Activated B cell treated with CpG ODN at 0.5 μM for 24 hours (primary cell): ENCODE measurements at regions not wholly inside any gene's neighbourhood (a gene's known extent, or its start where the extent isn't known, plus 50 kb on each side); places are given as distances from the start of the nearest gene placed in this dataset.

Experiments used
- ATAC-seq: fragments of 200-7000 bp; cut with Tn5 transposase; one replicate; pipeline ENCODE4 v1.10.0; 2021; ENCODE audit warnings: low read depth, mild to moderate bottlenecking, moderate library complexity
- CTCF ChIA-PET: fragments of 350-600 bp; sonication (Branson Sonifier 250); formaldehyde crosslinking; loops from one replicate; lab custom pipeline; 2021; ENCODE audit warnings: antibody characterized with exemption; lab: Charles Lee
- POLR2A ChIA-PET: fragments of 350-600 bp; sonication (Branson Sonifier 250); formaldehyde crosslinking; loops from one replicate; lab custom pipeline; 2021; ENCODE audit warnings: antibody characterized with exemption; lab: Charles Lee
- DNase-seq: peaks from one replicate; pipeline ENCODE4 v3.0.0; 2022
- H3K27ac Mint-ChIP-seq: one replicate; pipeline ENCODE4 v1.8.0; 2020; ENCODE audit warnings: mixed read lengths
- H3K27me3 Mint-ChIP-seq: one replicate; pipeline ENCODE4 v1.8.0; 2021; ENCODE audit warnings: mixed read lengths
- H3K36me3 Mint-ChIP-seq: one replicate; pipeline ENCODE4 v1.8.0; 2021; ENCODE audit warnings: low read depth, mixed read lengths
- H3K4me1 Mint-ChIP-seq: one replicate; pipeline ENCODE4 v1.8.0; 2021; ENCODE audit warnings: mixed read lengths
- H3K4me3 Mint-ChIP-seq: one replicate; pipeline ENCODE4 v1.8.0; 2020; ENCODE audit warnings: mild to moderate bottlenecking, mixed read lengths
- H3K9me3 Mint-ChIP-seq: one replicate; pipeline ENCODE4 v1.8.0; 2020; ENCODE audit warnings: mixed read lengths
- intact Hi-C: fragments of 100-400 bp; cut with micrococcal nuclease; formaldehyde crosslinking; loops from one replicate; pipeline ENCODE4 v1.15.1; 2024
- TF ChIP-seq, protein P1 (sequence below): fragments of 200-600 bp; IDR thresholded peaks from one replicate; pipeline ENCODE4 v1.8.0; 2022; ENCODE audit warnings: antibody characterized with exemption, mild to moderate bottlenecking

- H3K4me3 Mint-ChIP-seq, result no peak overlapping the region
- ATAC-seq, result no peak
- ChIA-PET POLR2A (no interaction called here), CTCF (no interaction called here)
- TF ChIP-seq, protein P1, sequence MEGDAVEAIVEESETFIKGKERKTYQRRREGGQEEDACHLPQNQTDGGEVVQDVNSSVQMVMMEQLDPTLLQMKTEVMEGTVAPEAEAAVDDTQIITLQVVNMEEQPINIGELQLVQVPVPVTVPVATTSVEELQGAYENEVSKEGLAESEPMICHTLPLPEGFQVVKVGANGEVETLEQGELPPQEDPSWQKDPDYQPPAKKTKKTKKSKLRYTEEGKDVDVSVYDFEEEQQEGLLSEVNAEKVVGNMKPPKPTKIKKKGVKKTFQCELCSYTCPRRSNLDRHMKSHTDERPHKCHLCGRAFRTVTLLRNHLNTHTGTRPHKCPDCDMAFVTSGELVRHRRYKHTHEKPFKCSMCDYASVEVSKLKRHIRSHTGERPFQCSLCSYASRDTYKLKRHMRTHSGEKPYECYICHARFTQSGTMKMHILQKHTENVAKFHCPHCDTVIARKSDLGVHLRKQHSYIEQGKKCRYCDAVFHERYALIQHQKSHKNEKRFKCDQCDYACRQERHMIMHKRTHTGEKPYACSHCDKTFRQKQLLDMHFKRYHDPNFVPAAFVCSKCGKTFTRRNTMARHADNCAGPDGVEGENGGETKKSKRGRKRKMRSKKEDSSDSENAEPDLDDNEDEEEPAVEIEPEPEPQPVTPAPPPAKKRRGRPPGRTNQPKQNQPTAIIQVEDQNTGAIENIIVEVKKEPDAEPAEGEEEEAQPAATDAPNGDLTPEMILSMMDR, result no peak
- no peaks in the 10 kb centered on the region for H3K27me3 Mint-ChIP-seq
- peaks cover 2% of the 10 kb centered on the region for H3K9me3 Mint-ChIP-seq
- intact Hi-C loops, result no loop called here
- H3K27ac Mint-ChIP-seq, result no peak overlapping the region
- DNase-seq, result no peak
- no peaks in the 10 kb centered on the region for H3K36me3 Mint-ChIP-seq
- no peaks in the 10 kb centered on the region for H3K4me1 Mint-ChIP-seq
These were observed 1520.6 kb upstream of the CADM2 start for GRCh38 chr3:83438188-83438587.

- ChIA-PET POLR2A (no interaction called here), CTCF (no interaction called here)
- H3K27me3 Mint-ChIP-seq, result no peaks in the 10 kb centered on the region
- ATAC-seq (no peak), DNase-seq (no peak)
- intact Hi-C loops, result no loop called here
- TF ChIP-seq, protein P1, result no peak
- peaks cover 3% of the 10 kb centered on the region for H3K9me3 Mint-ChIP-seq
- no peak overlapping the region for H3K27ac Mint-ChIP-seq
- no peaks in the 10 kb centered on the region for H3K4me1 Mint-ChIP-seq
- H3K4me3 Mint-ChIP-seq, result no peak overlapping the region
- no peaks in the 10 kb centered on the region for H3K36me3 Mint-ChIP-seq
These were observed 1505.7 kb upstream of the CADM2 start for GRCh38 chr3:83453056-83453455.

- peaks cover 3% of the 10 kb centered on the region for H3K9me3 Mint-ChIP-seq
- DNase-seq (no peak), ATAC-seq (no peak)
- no peaks in the 10 kb centered on the region for H3K4me1 Mint-ChIP-seq
- H3K36me3 Mint-ChIP-seq, result no peaks in the 10 kb centered on the region
- TF ChIP-seq, protein P1, result no peak
- no peak overlapping the region for H3K27ac Mint-ChIP-seq
- ChIA-PET POLR2A (no interaction called here), CTCF (no interaction called here)
- no peak overlapping the region for H3K4me3 Mint-ChIP-seq
- intact Hi-C loops, result no loop called here
- H3K27me3 Mint-ChIP-seq, result no peaks in the 10 kb centered on the region
These were observed 1504.4 kb upstream of the CADM2 start for GRCh38 chr3:83454353-83454752.

DNA sequence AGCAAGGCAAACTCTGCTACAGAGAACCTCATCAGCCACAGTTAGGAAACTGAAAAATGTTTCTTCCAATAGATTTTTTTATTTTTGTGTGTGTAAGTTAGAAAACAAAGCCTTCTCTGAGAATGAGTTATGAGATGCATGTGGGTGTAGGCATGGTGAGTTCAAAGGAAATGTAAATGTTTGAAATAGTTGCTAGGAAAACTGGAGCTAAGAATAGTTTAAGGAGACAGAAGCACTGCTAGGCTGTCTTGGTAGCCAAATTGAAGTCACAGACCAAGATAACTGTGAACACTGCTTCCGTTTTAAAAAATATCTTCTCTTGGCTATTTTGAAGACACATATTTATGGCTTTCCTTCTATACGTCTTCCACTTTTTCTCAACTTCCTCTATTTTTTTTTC, 1501.2 kb upstream of the CADM2 start:
- peaks cover 3% of the 10 kb centered on the region for H3K9me3 Mint-ChIP-seq
- H3K4me3 Mint-ChIP-seq, result no peak overlapping the region
- H3K36me3 Mint-ChIP-seq, result no peaks in the 10 kb centered on the region
- DNase-seq (no peak), ATAC-seq (no peak)
- H3K4me1 Mint-ChIP-seq, result no peaks in the 10 kb centered on the region
- TF ChIP-seq, protein P1, result no peak
- no peaks in the 10 kb centered on the region for H3K27me3 Mint-ChIP-seq
- intact Hi-C loops, result no loop called here
- CTCF ChIA-PET, result no interaction called here
- POLR2A ChIA-PET, result no interaction called here
- H3K27ac Mint-ChIP-seq, result no peak overlapping the region

DNA sequence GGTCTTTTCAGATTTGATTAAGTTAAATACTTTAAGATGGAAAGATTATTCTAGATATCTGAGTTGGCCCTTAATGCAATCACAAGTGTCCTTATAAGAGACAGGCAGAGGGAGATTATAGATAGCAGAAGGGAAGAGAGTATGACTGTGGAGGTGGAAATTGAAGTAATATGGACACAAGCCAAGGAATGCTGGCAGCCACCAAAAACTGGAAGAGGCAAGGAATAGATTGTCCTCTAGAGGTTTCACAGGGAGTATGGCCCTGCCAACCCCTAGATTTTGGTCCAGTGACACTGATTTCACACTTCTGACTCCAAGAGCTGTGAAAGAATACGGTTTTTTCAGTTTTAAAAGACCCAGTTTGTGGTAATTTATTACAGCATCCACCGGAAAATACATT, 1498.7 kb upstream of the CADM2 start:
- Mint-ChIP-seq H3K36me3 (no peaks in the 10 kb centered on the region), H3K4me3 (no peak overlapping the region), H3K27me3 (no peaks in the 10 kb centered on the region), H3K27ac (no peak overlapping the region), H3K9me3 (peaks cover 3% of the 10 kb centered on the region), H3K4me1 (no peaks in the 10 kb centered on the region)
- no peak for ATAC-seq
- no peak for DNase-seq
- CTCF ChIA-PET, result no interaction called here
- TF ChIP-seq, protein P1, result no peak
- intact Hi-C loops, result no loop called here
- POLR2A ChIA-PET, result no interaction called here
